ENCODE measurements at regions not wholly inside any gene's neighbourhood (a gene's known extent, or its start where the extent isn't known, plus 50 kb on each side); places are given as distances from the start of the nearest gene placed in this dataset.

DNA sequence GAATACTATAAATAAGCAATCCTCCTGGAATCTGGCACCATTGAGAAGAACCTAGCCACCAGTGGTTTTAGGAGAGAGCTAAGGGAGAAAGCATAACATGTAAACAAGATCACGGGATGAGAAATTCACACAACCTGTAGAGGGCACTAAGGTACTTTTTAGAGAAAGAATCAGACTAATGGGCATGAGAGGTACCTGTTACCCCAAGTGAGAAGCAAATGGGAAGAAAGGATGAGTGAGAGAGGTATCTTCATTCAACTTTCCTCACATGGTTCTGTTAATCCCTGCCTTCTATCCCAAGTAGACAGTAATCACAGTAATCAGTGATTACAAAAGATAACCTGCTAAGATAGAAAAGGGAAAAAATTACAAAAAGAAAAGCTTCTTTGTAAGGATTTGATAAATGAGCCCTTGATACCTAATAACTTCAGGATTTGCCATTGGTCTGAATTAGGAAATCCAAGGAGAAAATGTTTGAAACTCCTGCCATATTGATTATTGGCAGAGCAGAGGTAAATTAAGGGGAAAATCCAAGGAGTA, 251.1 kb upstream of the ADGRL2 start:
- H3K27ac Mint-ChIP-seq (ENCODE audit: unreplicated experiment) = no peak overlapping the region
- H3K4me1 Mint-ChIP-seq (ENCODE audit: low read depth, unreplicated experiment) = no peaks in the 10 kb centered on the region
- peak in 1 of 2 experiments; percentile 9 for DNase-seq
- ChIA-PET POLR2A (no interaction called here), CTCF (interaction anchor here (0.6 to 1.6 kb wide), 3 partner anchors 211 to 634 kb away, joined by 3 to 10 read pairs (median 4); no protein-coding TSS in a partner anchor)
- TF ChIP-seq CTCF (IDR thresholded peaks at IDR 0.05; ENCODE audit: insufficient read depth in 1 of 2, low read depth in 1 of 2, low read length in 1 of 2, severe bottlenecking in 1 of 2, unreplicated experiment in 1 of 2) = peak; percentile 15 to 24
- no peak overlapping the region for H3K4me3 Mint-ChIP-seq (ENCODE audit: unreplicated experiment)
- Histone ChIP-seq H3K4me1 (no peaks in the 10 kb centered on the region), H3K36me3 (ENCODE audit: control insufficient read depth, insufficient read depth, low read length) (no peaks in the 10 kb centered on the region), H3K27me3 (replicated peaks; ENCODE audit: control insufficient read depth, insufficient read depth, low read length) (no peaks in the 10 kb centered on the region), H3K4me3 (ENCODE audit: low read depth, low read length) (no peak overlapping the region), H3K9me3 (no peaks in the 10 kb centered on the region)
- peaks cover 2% of the 10 kb centered on the region for H3K27me3 Mint-ChIP-seq (ENCODE audit: insufficient read depth, unreplicated experiment)
- H3K36me3 Mint-ChIP-seq (ENCODE audit: insufficient read depth, unreplicated experiment) = no peaks in the 10 kb centered on the region
- intact Hi-C loops (cut with micrococcal nuclease; ENCODE audit: unreplicated experiment) = loop anchor here (1.0 to 10.0 kb wide), 3 partner anchors 211 to 259 kb away; no protein-coding TSS in a partner anchor
- H3K9me3 Mint-ChIP-seq (ENCODE audit: unreplicated experiment) = no peaks in the 10 kb centered on the region
- BruUV-seq (replicated peaks) = no TSS peak

DNA sequence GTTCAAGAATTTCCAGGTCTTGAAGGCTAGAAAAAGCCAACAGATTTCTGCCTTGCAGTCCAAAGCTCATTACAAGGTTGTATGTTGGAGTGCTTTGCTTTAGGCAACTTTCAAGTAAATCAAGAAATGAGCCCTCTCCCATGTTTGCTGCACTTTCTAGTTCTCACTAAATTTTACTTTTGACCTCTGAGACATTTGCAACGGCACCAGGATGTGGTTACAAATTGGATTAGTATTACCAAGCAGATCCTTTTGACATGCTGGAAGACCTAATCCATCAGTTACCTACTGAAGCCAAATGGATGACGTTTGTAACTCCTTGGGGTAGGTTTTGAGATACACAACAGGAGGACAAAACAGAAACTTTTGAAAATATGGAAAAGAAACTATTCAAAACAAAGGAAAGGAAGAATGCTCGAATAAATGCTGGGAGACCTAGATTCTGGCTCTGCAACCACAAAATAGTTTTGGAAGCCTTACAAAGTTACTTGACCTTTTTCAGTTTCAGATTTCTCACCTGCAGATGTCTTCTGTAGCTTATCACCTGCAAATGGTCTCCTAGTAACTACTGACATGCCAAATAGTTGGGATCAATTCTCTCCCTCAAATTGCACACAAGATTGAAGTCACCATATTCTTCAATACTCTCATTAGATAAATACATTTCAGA, 251.7 kb upstream of the ADGRL2 start:
- Mint-ChIP-seq H3K27me3 (ENCODE audit: insufficient read depth, unreplicated experiment) (peaks cover 2% of the 10 kb centered on the region), H3K4me1 (ENCODE audit: low read depth, unreplicated experiment) (no peaks in the 10 kb centered on the region), H3K9me3 (ENCODE audit: unreplicated experiment) (no peaks in the 10 kb centered on the region), H3K27ac (ENCODE audit: unreplicated experiment) (no peak overlapping the region), H3K36me3 (ENCODE audit: insufficient read depth, unreplicated experiment) (no peaks in the 10 kb centered on the region), H3K4me3 (ENCODE audit: unreplicated experiment) (no peak overlapping the region)
- CTCF ChIA-PET = interaction anchor here (1.0 to 1.6 kb wide), 2 partner anchors 211 to 257 kb away, joined by 4 to 10 read pairs; no protein-coding TSS in a partner anchor
- intact Hi-C loops (cut with micrococcal nuclease; ENCODE audit: unreplicated experiment) = loop anchor here (1.0 to 10.0 kb wide), 3 partner anchors 211 to 260 kb away; no protein-coding TSS in a partner anchor
- H3K27me3 ChIP-seq (replicated peaks; ENCODE audit: control insufficient read depth, insufficient read depth, low read length) = no peaks in the 10 kb centered on the region
- no peaks in the 10 kb centered on the region for H3K9me3 ChIP-seq
- no peaks in the 10 kb centered on the region for H3K36me3 ChIP-seq (ENCODE audit: control insufficient read depth, insufficient read depth, low read length)
- POLR2A ChIA-PET = no interaction called here
- DNase-seq = no peak
- no peak for TF ChIP-seq CTCF (IDR thresholded peaks at IDR 0.05; ENCODE audit: insufficient read depth in 1 of 2, low read depth in 1 of 2, low read length in 1 of 2, severe bottlenecking in 1 of 2, unreplicated experiment in 1 of 2)
- BruUV-seq (replicated peaks) = no TSS peak
- H3K4me3 ChIP-seq (ENCODE audit: low read depth, low read length) = no peak overlapping the region
- H3K4me1 ChIP-seq = no peaks in the 10 kb centered on the region

GRCh38 chr1:81547912-81548303, 252.8 kb upstream of the ADGRL2 start:
- intact Hi-C loops (cut with micrococcal nuclease; ENCODE audit: unreplicated experiment) = loop anchor here (2.0 to 10.0 kb wide), 2 partner anchors 243 to 261 kb away; no protein-coding TSS in a partner anchor
- Histone ChIP-seq H3K36me3 (ENCODE audit: control insufficient read depth, insufficient read depth, low read length) (no peaks in the 10 kb centered on the region), H3K27me3 (replicated peaks; ENCODE audit: control insufficient read depth, insufficient read depth, low read length) (no peaks in the 10 kb centered on the region), H3K4me1 (no peaks in the 10 kb centered on the region), H3K9me3 (no peaks in the 10 kb centered on the region), H3K4me3 (ENCODE audit: low read depth, low read length) (no peak overlapping the region)
- no peak for TF ChIP-seq CTCF (IDR thresholded peaks at IDR 0.05; ENCODE audit: insufficient read depth in 1 of 2, low read depth in 1 of 2, low read length in 1 of 2, severe bottlenecking in 1 of 2, unreplicated experiment in 1 of 2)
- Mint-ChIP-seq H3K27ac (ENCODE audit: unreplicated experiment) (no peak overlapping the region), H3K9me3 (ENCODE audit: unreplicated experiment) (no peaks in the 10 kb centered on the region), H3K27me3 (ENCODE audit: insufficient read depth, unreplicated experiment) (peaks cover 2% of the 10 kb centered on the region), H3K4me3 (ENCODE audit: unreplicated experiment) (no peak overlapping the region), H3K4me1 (ENCODE audit: low read depth, unreplicated experiment) (no peaks in the 10 kb centered on the region), H3K36me3 (ENCODE audit: insufficient read depth, unreplicated experiment) (no peaks in the 10 kb centered on the region)
- ChIA-PET CTCF (no interaction called here), POLR2A (no interaction called here)
- no TSS peak for BruUV-seq (replicated peaks)
- DNase-seq = no peak

All from Caco-2 (cell line).